Activated T-helper 17 cell treated with anti-CD3 and anti-CD28 coated beads, Interleukin-2, amount 50 U/mL, for 72 hours (primary cell): ENCODE measurements at regions not wholly inside any gene's neighbourhood (a gene's known extent, or its start where the extent isn't known, plus 50 kb on each side); places are given as distances from the start of the nearest gene placed in this dataset.
A peak's percentile ranks its signal among the peaks of the same experiment; 100 is the strongest.

Source experiments
- ATAC-seq: fragments of 150-1000 bp; cut with Tn5 transposase; replicated peaks from 2 replicates; pipeline ENCODE4 v1.10.0; 2021; ENCODE audit warnings: mild to moderate bottlenecking, moderate library complexity
- H3K27ac Mint-ChIP-seq: one replicate; pipeline ENCODE4 v1.8.0; 2022; ENCODE audit warnings: mixed read lengths
- H3K27me3 Mint-ChIP-seq: one replicate; pipeline ENCODE4 v1.8.0; 2022; ENCODE audit warnings: mixed read lengths
- H3K36me3 Mint-ChIP-seq: one replicate; pipeline ENCODE4 v1.8.0; 2022; ENCODE audit warnings: low read depth, mild to moderate bottlenecking, mixed read lengths
- H3K4me1 Mint-ChIP-seq: one replicate; pipeline ENCODE4 v1.8.0; 2022; ENCODE audit warnings: mixed read lengths
- H3K4me3 Mint-ChIP-seq: one replicate; pipeline ENCODE4 v1.8.0; 2022; ENCODE audit warnings: mild to moderate bottlenecking, mixed read lengths
- H3K9me3 Mint-ChIP-seq: one replicate; pipeline ENCODE4 v1.8.0; 2022; ENCODE audit warnings: mixed read lengths

DNA sequence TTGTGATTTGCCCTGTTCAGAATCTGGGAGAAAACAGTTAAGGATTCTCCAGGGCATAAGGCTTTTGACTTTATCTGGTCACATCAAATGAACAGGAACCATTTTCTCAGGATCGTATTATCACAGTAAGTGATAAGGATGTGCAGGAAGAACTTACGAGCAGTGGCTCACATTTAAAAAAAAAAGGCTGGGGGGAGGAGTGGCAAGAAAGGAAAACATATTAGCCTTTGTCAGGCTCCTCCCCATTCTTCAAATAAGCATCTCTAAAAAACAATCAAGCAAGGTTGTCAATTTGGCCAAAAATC is 234.3 kb upstream of the TMEM161B start:
- no peaks in the 10 kb centered on the region for H3K4me1 Mint-ChIP-seq
- H3K9me3 Mint-ChIP-seq: no peaks in the 10 kb centered on the region
- H3K4me3 Mint-ChIP-seq: peak overlapping the region; percentile 85
- peaks cover 8% of the 10 kb centered on the region for H3K27me3 Mint-ChIP-seq
- peak overlapping the region; percentile 77 for H3K27ac Mint-ChIP-seq
- no peak for ATAC-seq
- no peaks in the 10 kb centered on the region for H3K36me3 Mint-ChIP-seq

DNA sequence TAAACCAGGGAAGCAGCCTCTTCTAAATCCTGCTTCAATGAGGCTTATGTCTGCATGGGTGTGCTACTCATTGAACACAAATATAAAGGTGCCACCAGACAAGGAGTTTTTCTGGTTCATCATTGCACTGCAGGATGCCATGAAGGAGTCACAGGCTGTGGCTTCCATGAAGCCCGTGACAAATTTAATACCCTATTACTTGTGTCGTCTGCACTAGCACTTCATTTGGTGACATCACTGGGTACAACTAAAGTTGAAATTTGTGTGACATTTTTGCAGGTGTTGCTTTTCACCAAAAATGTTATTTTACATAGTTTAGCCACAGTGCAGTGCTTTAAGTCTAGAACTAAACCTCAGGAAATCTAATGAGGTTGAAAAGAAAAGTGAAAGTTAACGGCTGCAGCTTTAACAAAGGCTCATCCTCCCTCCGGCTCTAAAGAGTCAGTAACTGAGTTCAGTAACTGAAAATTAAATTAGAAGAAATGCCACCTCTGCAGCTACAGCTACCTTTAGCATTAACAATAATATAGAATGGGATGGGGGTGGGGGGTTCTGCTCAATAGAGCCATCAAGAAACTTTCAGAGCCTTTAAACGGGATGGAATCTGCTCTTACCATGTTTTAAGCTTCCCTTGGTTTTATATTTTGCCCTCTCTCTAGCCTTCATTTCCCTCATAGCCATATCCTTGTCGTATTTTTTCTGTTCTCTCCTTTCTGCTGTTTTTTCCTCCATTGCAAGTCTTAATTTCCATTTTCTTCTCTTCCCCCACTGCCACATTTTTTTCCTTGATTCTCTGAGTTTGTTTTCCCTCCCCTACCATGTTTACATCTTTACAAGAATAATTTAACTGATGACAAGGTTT is 233.8 kb upstream of the TMEM161B start:
- Mint-ChIP-seq H3K27ac (peak overlapping the region; percentile 77), H3K36me3 (no peaks in the 10 kb centered on the region), H3K4me1 (no peaks in the 10 kb centered on the region), H3K27me3 (peaks cover 8% of the 10 kb centered on the region), H3K9me3 (no peaks in the 10 kb centered on the region), H3K4me3 (peak overlapping the region; percentile 85)
- ATAC-seq: peak; percentile 70

DNA sequence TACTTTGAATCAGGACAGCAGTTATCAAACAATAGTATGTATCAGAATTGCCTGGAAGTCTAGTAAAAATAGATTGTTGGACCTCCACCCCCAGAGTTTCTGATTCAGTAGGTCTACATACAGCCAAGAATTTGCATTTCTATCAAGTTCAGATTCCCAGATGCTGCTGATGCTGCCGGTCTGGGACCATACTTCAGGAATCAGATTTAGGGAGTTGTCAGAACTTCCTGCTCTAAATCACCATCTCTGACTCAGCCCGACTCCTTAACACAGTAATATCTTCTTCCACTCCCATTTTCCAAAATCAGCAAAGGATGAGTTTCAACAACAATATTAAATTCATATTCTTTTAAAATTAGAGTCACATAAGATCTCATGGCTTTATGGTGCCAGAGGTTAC is 227.2 kb upstream of the TMEM161B start:
- Mint-ChIP-seq H3K9me3 (no peaks in the 10 kb centered on the region), H3K27ac (no peak overlapping the region)

DNA sequence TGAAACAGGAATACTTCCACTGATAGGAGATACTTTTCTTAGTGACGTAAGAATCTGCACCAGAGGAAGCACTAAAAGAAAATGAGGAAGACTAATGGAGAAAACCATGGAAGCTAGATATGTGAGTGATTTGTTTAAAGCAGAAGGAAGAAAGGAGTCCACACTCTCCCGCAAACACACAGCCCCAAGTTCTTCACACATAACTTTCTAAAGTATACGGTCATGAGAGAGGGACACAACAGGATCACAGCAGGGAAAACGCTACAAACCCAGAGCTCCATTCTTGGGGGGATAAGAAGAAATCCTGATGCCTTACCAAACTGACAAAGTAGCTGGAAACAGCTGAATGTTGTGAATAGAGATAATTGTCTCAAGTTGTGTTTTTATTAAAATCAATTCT is 222.2 kb upstream of the TMEM161B start:
- no peaks in the 10 kb centered on the region for H3K9me3 Mint-ChIP-seq

More for the DNA sequence above, 227.2 kb upstream of the TMEM161B start:
- Mint-ChIP-seq H3K4me1 (no peaks in the 10 kb centered on the region), H3K36me3 (no peaks in the 10 kb centered on the region), H3K4me3 (no peak overlapping the region), H3K27me3 (peaks cover 25% of the 10 kb centered on the region)
- no peak for ATAC-seq

DNA sequence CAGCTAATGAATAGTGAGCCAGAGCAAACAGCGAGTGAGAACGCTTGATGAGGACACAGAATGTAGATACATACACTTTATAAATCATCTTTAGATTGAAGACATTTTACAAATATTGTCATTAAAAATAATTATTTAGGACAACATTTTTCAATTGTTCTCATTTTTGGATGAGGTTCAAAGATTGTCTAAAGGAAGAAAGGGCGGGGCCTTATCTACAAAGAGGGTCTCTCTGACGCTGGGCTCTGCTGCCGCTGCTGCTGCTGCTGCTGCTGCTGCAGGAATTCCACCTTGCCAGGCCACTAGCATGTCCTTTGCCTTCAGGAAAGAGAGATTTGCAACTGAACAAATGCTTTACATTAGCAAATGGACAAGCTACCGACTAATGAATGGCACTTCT is 220.7 kb upstream of the TMEM161B start:
- no peak overlapping the region for H3K27ac Mint-ChIP-seq
- H3K27me3 Mint-ChIP-seq: peaks cover 14% of the 10 kb centered on the region
- H3K9me3 Mint-ChIP-seq: no peaks in the 10 kb centered on the region
- H3K36me3 Mint-ChIP-seq: no peaks in the 10 kb centered on the region
- no peak for ATAC-seq
- no peaks in the 10 kb centered on the region for H3K4me1 Mint-ChIP-seq
- no peak overlapping the region for H3K4me3 Mint-ChIP-seq

More for the DNA sequence above, 222.2 kb upstream of the TMEM161B start:
- Mint-ChIP-seq H3K27me3 (peaks cover 14% of the 10 kb centered on the region), H3K4me1 (no peaks in the 10 kb centered on the region), H3K4me3 (no peak overlapping the region), H3K27ac (no peak overlapping the region), H3K36me3 (no peaks in the 10 kb centered on the region)
- no peak for ATAC-seq

DNA sequence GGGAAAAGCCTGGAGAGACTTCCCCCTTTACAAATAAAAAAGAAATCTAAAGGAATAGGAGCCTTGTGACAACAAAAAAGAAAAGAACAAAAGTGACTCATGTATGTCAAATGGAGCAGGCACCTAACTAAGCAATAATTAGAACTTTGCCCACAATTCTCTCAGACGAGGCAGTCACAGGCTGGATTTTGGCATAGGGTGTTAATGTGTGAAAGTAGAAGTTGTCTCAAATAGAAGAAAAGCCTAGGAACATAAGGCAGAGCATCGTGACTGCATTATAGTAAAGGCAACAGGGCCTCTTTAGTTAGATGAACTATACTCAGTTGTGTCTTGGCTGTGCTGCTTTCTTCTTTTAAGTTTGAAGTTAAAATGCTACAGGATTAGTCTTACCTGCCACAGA is 219.9 kb upstream of the TMEM161B start:
- Mint-ChIP-seq H3K27ac (no peak overlapping the region), H3K4me3 (no peak overlapping the region), H3K4me1 (no peaks in the 10 kb centered on the region), H3K36me3 (no peaks in the 10 kb centered on the region), H3K27me3 (peaks cover 18% of the 10 kb centered on the region), H3K9me3 (no peaks in the 10 kb centered on the region)
- ATAC-seq: no peak

DNA sequence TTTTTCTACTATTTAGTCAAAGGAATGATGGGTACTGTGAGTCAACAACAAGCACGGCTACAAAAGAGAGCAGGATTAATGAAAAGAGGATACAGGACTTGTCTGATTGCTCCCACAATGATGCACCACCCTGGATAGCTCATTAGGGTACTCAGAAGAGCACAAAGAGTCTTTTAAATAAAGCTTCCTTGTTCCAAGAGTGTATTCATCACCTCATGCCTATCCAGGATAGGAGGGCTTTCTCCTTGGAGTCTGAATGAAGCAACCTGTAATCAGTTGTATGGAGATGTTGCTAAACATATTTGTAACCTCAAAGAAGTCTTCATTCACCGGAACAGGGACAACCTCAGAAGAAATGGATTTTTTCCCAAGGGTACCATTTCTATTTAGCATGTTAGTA is 219.5 kb upstream of the TMEM161B start:
- no peak overlapping the region for H3K4me3 Mint-ChIP-seq
- no peaks in the 10 kb centered on the region for H3K36me3 Mint-ChIP-seq
- H3K9me3 Mint-ChIP-seq: no peaks in the 10 kb centered on the region
- H3K27ac Mint-ChIP-seq: no peak overlapping the region
- H3K4me1 Mint-ChIP-seq: no peaks in the 10 kb centered on the region
- H3K27me3 Mint-ChIP-seq: peaks cover 18% of the 10 kb centered on the region
- no peak for ATAC-seq

DNA sequence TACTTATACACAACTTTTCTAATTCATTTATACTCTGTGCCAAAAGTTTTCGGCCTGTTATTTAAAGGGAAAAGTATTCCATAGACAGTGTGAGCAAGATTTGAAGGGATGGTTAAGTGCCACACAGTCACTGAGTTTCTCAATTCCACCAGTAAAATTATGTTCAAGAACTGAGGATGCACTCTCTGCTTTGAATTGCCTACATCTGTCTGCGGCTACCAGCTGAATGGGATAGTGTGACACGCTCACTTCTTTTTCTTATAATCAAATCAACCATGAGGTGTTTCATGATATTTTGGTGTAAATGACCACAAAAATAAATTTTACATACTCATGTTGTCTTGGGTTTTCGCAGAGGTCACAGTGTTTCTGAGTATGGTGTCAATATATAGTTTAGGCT is 218.4 kb upstream of the TMEM161B start:
- no peak for ATAC-seq
- Mint-ChIP-seq H3K36me3 (no peaks in the 10 kb centered on the region), H3K4me1 (no peaks in the 10 kb centered on the region), H3K9me3 (no peaks in the 10 kb centered on the region), H3K27ac (no peak overlapping the region), H3K27me3 (peaks cover 14% of the 10 kb centered on the region), H3K4me3 (no peak overlapping the region)

DNA sequence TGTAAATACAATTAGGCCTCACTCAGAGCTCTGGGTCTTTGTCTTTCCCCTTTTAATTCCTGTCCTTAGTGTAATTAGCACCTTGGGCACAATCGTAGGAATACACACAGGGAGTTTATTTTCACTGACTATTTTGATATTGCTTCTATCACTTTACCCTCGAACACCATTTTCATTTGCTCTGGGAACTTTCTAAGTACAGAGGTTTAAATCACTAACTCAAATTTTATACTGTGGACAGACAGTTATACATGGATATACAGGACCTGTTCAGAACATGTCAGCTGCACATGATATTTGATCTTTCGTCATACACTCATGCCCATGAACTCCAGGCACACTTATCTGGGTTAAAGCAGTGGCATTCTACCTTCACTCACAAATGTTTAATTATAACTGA is 217.8 kb upstream of the TMEM161B start:
- no peak overlapping the region for H3K4me3 Mint-ChIP-seq
- no peaks in the 10 kb centered on the region for H3K9me3 Mint-ChIP-seq
- H3K4me1 Mint-ChIP-seq: no peaks in the 10 kb centered on the region
- no peaks in the 10 kb centered on the region for H3K36me3 Mint-ChIP-seq
- ATAC-seq: no peak
- H3K27me3 Mint-ChIP-seq: peaks cover 13% of the 10 kb centered on the region
- H3K27ac Mint-ChIP-seq: no peak overlapping the region

DNA sequence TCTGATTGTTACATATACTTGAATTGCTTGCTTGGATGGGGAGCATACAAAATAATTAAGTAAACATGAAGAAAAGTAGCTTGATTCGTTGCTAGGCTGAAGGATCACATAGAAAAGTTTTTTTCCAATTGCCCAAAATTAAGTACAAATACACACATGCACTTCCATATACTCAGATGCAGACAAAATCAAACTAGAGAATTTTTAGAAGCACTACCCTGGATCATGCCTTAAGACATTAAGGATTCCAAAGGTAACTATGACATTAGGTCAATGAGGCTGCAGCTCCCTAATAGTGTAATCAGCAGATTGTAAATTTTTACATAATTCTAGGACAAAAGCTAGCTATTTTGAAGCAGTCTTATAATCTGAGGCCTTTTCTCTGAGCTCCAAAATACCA is 216.9 kb upstream of the TMEM161B start:
- peaks cover 14% of the 10 kb centered on the region for H3K27me3 Mint-ChIP-seq
- no peaks in the 10 kb centered on the region for H3K9me3 Mint-ChIP-seq
- no peaks in the 10 kb centered on the region for H3K4me1 Mint-ChIP-seq
- no peaks in the 10 kb centered on the region for H3K36me3 Mint-ChIP-seq
- ATAC-seq: no peak
- no peak overlapping the region for H3K27ac Mint-ChIP-seq
- no peak overlapping the region for H3K4me3 Mint-ChIP-seq

DNA sequence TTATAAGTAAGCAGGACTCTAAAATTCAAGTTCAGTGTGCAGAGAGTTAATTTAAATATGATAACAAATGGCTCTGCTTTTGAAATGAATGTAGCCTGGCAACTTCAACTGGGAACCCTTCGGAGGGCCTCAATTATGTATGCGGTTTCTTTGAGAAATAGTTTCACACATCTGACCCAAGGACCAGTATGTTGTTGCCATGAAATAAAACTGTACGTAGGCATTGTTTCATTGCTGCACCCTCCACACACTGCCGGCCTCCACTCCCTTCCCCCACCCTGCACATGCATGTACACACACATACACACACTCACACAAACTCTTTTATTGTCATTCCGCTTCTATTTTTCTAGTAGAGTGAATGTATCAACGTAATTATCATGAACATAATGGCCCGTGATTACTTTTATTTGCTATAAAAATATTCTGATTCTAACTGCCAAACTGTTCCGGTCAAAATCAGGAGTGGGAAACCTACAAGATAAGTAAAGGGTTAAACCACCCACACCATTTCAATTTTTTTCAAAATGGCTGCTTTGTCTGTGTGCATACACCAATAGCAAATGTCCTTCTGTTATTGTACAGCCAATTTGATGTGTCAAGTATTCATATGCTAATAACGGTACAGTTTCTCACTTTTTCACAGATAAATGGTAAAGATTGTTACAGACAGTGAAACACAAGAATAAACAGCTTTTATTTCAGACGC is 215.5 kb upstream of the TMEM161B start:
- Mint-ChIP-seq H3K4me1 (no peaks in the 10 kb centered on the region), H3K4me3 (no peak overlapping the region), H3K27ac (no peak overlapping the region), H3K27me3 (peaks cover 17% of the 10 kb centered on the region), H3K36me3 (no peaks in the 10 kb centered on the region), H3K9me3 (no peaks in the 10 kb centered on the region)
- no peak for ATAC-seq

DNA sequence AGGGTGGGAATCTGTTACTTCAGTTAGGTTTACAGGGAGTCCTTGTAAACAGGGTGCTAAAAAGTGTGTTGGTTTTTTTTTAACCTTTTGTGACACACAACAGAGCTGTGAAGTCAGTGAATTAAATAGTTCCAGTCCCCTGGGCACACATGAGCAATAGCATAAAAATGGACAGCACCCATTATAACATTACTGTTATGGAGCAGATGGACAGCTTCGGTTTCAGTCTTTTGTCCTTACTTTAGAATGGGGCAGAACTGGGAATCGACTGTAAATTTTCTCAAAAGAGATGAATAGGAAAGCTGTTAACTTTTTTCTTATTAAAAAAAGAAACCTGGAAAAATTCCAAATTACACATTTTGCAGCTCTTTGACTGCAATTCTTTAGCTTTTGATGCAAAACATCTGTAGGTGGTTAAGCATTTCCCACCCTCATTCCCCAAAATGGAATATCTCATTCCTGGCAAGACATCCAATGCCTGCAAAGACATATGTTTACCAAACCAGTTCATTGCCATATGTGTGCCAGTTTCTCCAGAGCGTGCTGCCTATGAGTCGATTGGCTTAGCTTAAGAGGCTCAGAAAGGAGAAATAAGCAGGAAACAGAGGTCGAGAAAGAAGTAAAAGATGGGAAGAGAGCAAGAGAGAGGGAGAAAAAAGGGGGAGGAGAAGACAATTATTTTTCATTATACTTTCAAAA is 212.3 kb upstream of the TMEM161B start:
- H3K4me1 Mint-ChIP-seq: no peaks in the 10 kb centered on the region
- H3K36me3 Mint-ChIP-seq: no peaks in the 10 kb centered on the region
- H3K27ac Mint-ChIP-seq: no peak overlapping the region
- no peak overlapping the region for H3K4me3 Mint-ChIP-seq
- H3K9me3 Mint-ChIP-seq: no peaks in the 10 kb centered on the region
- peaks cover 12% of the 10 kb centered on the region for H3K27me3 Mint-ChIP-seq
- no peak for ATAC-seq

DNA sequence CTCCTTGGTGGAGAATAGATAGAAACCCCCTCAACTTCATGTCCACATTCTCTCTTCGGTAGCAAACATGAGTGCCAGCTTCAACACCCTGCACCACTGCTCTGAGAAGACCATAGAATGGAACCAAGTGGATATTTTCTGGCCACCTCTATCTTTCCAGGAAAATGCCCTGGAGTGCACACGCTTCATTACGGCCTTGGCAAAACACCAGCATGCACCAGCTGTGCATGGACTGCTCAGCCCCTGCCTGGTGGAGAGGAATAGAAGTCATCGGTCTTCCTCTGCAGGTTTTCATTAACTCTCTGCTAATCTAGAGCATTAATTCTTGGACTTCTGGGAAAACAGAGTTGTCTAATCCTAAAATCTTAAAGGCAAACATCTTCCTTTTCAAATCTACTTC is 211.6 kb upstream of the TMEM161B start:
- H3K27me3 Mint-ChIP-seq: peaks cover 12% of the 10 kb centered on the region
- H3K4me3 Mint-ChIP-seq: no peak overlapping the region
- no peaks in the 10 kb centered on the region for H3K4me1 Mint-ChIP-seq
- H3K36me3 Mint-ChIP-seq: no peaks in the 10 kb centered on the region
- H3K9me3 Mint-ChIP-seq: no peaks in the 10 kb centered on the region
- no peak for ATAC-seq
- no peak overlapping the region for H3K27ac Mint-ChIP-seq

DNA sequence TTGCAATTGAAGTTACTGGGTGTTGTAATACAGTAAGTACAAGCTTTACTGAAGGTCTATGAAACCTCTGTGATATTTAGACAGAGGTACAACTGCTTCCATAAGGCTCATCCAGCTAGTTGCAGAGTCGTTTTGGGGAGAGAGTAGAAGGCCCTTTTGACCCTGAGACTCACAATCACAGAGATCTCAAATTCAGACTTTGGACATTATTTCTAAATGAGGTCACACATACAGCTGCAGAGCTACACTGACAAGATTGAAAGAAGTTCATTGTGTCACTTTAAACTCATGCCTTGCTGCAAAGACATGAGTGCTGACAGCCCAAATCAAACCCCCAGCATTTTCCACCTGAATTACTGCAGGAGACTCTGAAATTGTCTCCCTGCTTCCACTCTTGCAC is 205.9 kb upstream of the TMEM161B start:
- ATAC-seq: no peak
- H3K4me1 Mint-ChIP-seq: no peaks in the 10 kb centered on the region
- no peaks in the 10 kb centered on the region for H3K9me3 Mint-ChIP-seq
- peaks cover 11% of the 10 kb centered on the region for H3K27me3 Mint-ChIP-seq
- H3K36me3 Mint-ChIP-seq: no peaks in the 10 kb centered on the region
- no peak overlapping the region for H3K27ac Mint-ChIP-seq
- no peak overlapping the region for H3K4me3 Mint-ChIP-seq

DNA sequence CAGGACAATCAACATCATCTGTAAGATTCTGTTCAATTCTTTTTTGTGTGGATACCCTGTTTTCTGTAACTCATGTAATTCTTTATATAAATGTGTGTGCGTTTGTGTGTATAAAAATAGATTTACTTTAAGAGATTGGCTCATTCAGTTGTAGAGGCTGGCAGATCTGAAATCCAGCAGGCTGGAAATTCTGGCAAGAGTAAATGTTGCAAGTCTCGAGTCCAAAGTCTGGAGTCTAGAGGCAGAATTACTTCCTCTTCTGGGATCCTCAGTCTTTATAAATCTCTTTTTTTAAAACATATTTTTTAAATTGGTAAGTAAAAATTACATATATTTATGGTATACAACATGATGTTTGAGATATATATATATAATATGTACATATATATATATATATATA is 202.1 kb upstream of the TMEM161B start:
- Mint-ChIP-seq H3K4me1 (no peaks in the 10 kb centered on the region), H3K36me3 (no peaks in the 10 kb centered on the region), H3K27ac (no peak overlapping the region), H3K4me3 (no peak overlapping the region), H3K27me3 (peaks cover 16% of the 10 kb centered on the region), H3K9me3 (no peaks in the 10 kb centered on the region)
- ATAC-seq: no peak
